Endodermal cell (in vitro differentiated cells): ENCODE measurements at regions not wholly inside any gene's neighbourhood (a gene's known extent, or its start where the extent isn't known, plus 50 kb on each side); places are given as distances from the start of the nearest gene placed in this dataset.

ENCODE experiments used
- DNase-seq: peaks from one replicate; pipeline ENCODE4 v3.0.0-alpha.2; 2017
- H3K27ac ChIP-seq: 2 replicates; pipeline ENCODE4 v1.5.1; 2013; ENCODE audit warnings: mild to moderate bottlenecking, low read depth, low read length, moderate library complexity
- H3K27me3 ChIP-seq: 2 replicates; pipeline ENCODE4 v1.6.1; 2013; ENCODE audit warnings: mild to moderate bottlenecking, low read length, moderate library complexity; ENCODE audit not compliant: insufficient read depth, control insufficient read depth, poor library complexity, severe bottlenecking
- H3K36me3 ChIP-seq: 2 replicates; pipeline ENCODE4 v1.7.0; 2013; ENCODE audit warnings: mild to moderate bottlenecking, low read length, moderate library complexity; ENCODE audit not compliant: control insufficient read depth, insufficient read depth
- H3K4me1 ChIP-seq: one replicate; pipeline ENCODE4 v1.7.0; 2013; ENCODE audit warnings: low read length; ENCODE audit not compliant: control insufficient read depth, insufficient read depth
- H3K4me3 ChIP-seq: 2 replicates; pipeline ENCODE4 v1.5.1; 2013; ENCODE audit warnings: mild to moderate bottlenecking, low read length, moderate library complexity
- H3K9ac ChIP-seq: 2 replicates; pipeline ENCODE4 v1.6.1; 2013; ENCODE audit warnings: mild to moderate bottlenecking, low read length, moderate library complexity; ENCODE audit not compliant: poor library complexity, severe bottlenecking; ENCODE audit errors: extremely low read depth
- H3K9me3 ChIP-seq: 2 replicates; pipeline ENCODE4 v1.6.1; 2013; ENCODE audit warnings: mild to moderate bottlenecking, low read length, moderate library complexity; ENCODE audit not compliant: control insufficient read depth
- H3K27ac Mint-ChIP-seq: 2 replicates; pipeline ENCODE4 v1.8.0; 2020; ENCODE audit warnings: mixed read lengths
- H3K27me3 Mint-ChIP-seq: 2 replicates; pipeline ENCODE4 v1.8.0; 2021; ENCODE audit warnings: mild to moderate bottlenecking, mixed read lengths; ENCODE audit not compliant: insufficient read depth
- H3K36me3 Mint-ChIP-seq: 2 replicates; pipeline ENCODE4 v1.8.0; 2020; ENCODE audit warnings: low read depth, mixed read lengths
- H3K4me1 Mint-ChIP-seq: 2 replicates; pipeline ENCODE4 v1.8.0; 2020; ENCODE audit warnings: mixed read lengths
- H3K4me3 Mint-ChIP-seq: 2 replicates; pipeline ENCODE4 v1.8.0; 2020; ENCODE audit warnings: mild to moderate bottlenecking, moderate library complexity, mixed read lengths
- H3K9me3 Mint-ChIP-seq: 2 replicates; pipeline ENCODE4 v1.8.0; 2020; ENCODE audit warnings: mild to moderate bottlenecking, mixed read lengths
- CTCF ChIP-seq: fragments of 200-600 bp; sonication (generic); conservative IDR thresholded peaks from 2 replicates; pipeline ENCODE4 v1.5.0; 2021; ENCODE audit warnings: antibody characterized with exemption, mild to moderate bottlenecking
- WGBS, 2 experiments: methylation state at CpG; one replicate each; pipeline versions ENCODE4 v1.1.5 to v1.1.7; 2013; ENCODE audit warnings: missing lambda C conversion rate in 2 of 2, mixed read lengths in 1 of 2; ENCODE audit not compliant: insufficient coverage in 1 of 2, insufficient read length in 1 of 2; 5-methylcytosine and 5-hydroxymethylcytosine counted together

- Mint-ChIP-seq H3K4me3 (no peak overlapping the region), H3K4me1 (no peaks in the 10 kb centered on the region), H3K9me3 (peaks cover 60% of the 10 kb centered on the region), H3K27ac (no peak overlapping the region), H3K36me3 (peaks cover 4% of the 10 kb centered on the region), H3K27me3 (no peaks in the 10 kb centered on the region)
- Histone ChIP-seq H3K4me1 (no peaks in the 10 kb centered on the region), H3K9me3 (no peaks in the 10 kb centered on the region), H3K36me3 (no peaks in the 10 kb centered on the region), H3K9ac (no peak overlapping the region), H3K27me3 (no peaks in the 10 kb centered on the region), H3K27ac (no peak overlapping the region), H3K4me3 (no peak overlapping the region)
- WGBS, 2 experiments, result 84 to 93% methylated on average over 2 to 3 of the region's 3 CpGs
- no peak for TF ChIP-seq CTCF
- DNase-seq, result no peak
Observed at GRCh38 chr4:84342161-84342560, 156.9 kb downstream of the NKX6-1 start.

- H3K36me3 ChIP-seq, result no peaks in the 10 kb centered on the region
- no peak for TF ChIP-seq CTCF
- H3K27me3 ChIP-seq, result no peaks in the 10 kb centered on the region
- Mint-ChIP-seq H3K9me3 (peaks cover 58% of the 10 kb centered on the region), H3K27me3 (no peaks in the 10 kb centered on the region), H3K4me3 (no peak overlapping the region), H3K27ac (no peak overlapping the region), H3K4me1 (no peaks in the 10 kb centered on the region), H3K36me3 (peaks cover 4% of the 10 kb centered on the region)
- no peak overlapping the region for H3K9ac ChIP-seq
- H3K4me3 ChIP-seq, result no peak overlapping the region
- H3K4me1 ChIP-seq, result no peaks in the 10 kb centered on the region
- no peak overlapping the region for H3K27ac ChIP-seq
- H3K9me3 ChIP-seq, result no peaks in the 10 kb centered on the region
- DNase-seq, result no peak
Observed at GRCh38 chr4:84341559-84341958, 157.5 kb downstream of the NKX6-1 start.

- Histone ChIP-seq H3K36me3 (no peaks in the 10 kb centered on the region), H3K4me3 (no peak overlapping the region), H3K27ac (no peak overlapping the region), H3K4me1 (no peaks in the 10 kb centered on the region), H3K27me3 (no peaks in the 10 kb centered on the region), H3K9ac (no peak overlapping the region), H3K9me3 (no peaks in the 10 kb centered on the region)
- H3K27me3 Mint-ChIP-seq, result no peaks in the 10 kb centered on the region
- TF ChIP-seq CTCF, result no peak
- DNase-seq, result no peak
- WGBS, 2 experiments, result 90 to 91% methylated on average over 2 to 5 of the region's 5 CpGs
- H3K36me3 Mint-ChIP-seq, result peaks cover 4% of the 10 kb centered on the region
- H3K9me3 Mint-ChIP-seq, result peaks cover 45% of the 10 kb centered on the region
- no peak overlapping the region for H3K4me3 Mint-ChIP-seq
- no peak overlapping the region for H3K27ac Mint-ChIP-seq
- no peaks in the 10 kb centered on the region for H3K4me1 Mint-ChIP-seq
Observed at GRCh38 chr4:84338367-84338766, 160.7 kb downstream of the NKX6-1 start.
